Naive thymus-derived CD4-positive, alpha-beta T cell (primary cell): ENCODE measurements at regions not wholly inside any gene's neighbourhood (a gene's known extent, or its start where the extent isn't known, plus 50 kb on each side); places are given as distances from the start of the nearest gene placed in this dataset.

Source experiments
- ATAC-seq: fragments of 150-1000 bp; cut with Tn5 transposase; 2 replicates; pipeline ENCODE4 v1.10.0; 2021; ENCODE audit warnings: mild to moderate bottlenecking, moderate library complexity
- CTCF ChIA-PET: fragments of 350-600 bp; sonication (Branson Sonifier 250); formaldehyde crosslinking; loops from one replicate; lab custom pipeline; 2021; ENCODE audit warnings: antibody characterized with exemption; lab: Charles Lee
- POLR2A ChIA-PET: fragments of 350-600 bp; sonication (Branson Sonifier 250); formaldehyde crosslinking; loops from one replicate; lab custom pipeline; 2021; ENCODE audit warnings: antibody characterized with exemption, inconsistent platforms; lab: Charles Lee
- DNase-seq, 9 donors: peaks; one replicate each; pipeline versions ENCODE4 v3.0.0 to v3.0.0-alpha.2; 2020 to 2022; ENCODE audit warnings: mixed read lengths in 1 of 9
- H3K27ac ChIP-seq: one replicate; pipeline ENCODE4 v1.7.0; 2013; ENCODE audit warnings: mild to moderate bottlenecking, low read depth, low read length, moderate library complexity
- H3K27me3 ChIP-seq, 2 donors: one replicate each; pipeline ENCODE4 v1.7.0; 2013; ENCODE audit warnings: low read length in 2 of 2, mild to moderate bottlenecking in 2 of 2, moderate library complexity in 2 of 2; ENCODE audit not compliant: control insufficient read depth in 2 of 2, insufficient read depth in 2 of 2
- H3K36me3 ChIP-seq, 3 experiments: 1 replicate in 2 of 3; 2 replicates in 1 of 3; pipeline ENCODE4 v1.7.0; 2013; ENCODE audit warnings: low read length in 3 of 3, mild to moderate bottlenecking in 3 of 3, moderate library complexity in 1 of 3; ENCODE audit not compliant: insufficient read depth in 3 of 3, control insufficient read depth in 2 of 3
- H3K4me1 ChIP-seq, 2 donors: one replicate each; pipeline ENCODE4 v1.7.0; 2013; ENCODE audit warnings: low read length in 2 of 2, mild to moderate bottlenecking in 2 of 2, moderate library complexity in 1 of 2; ENCODE audit not compliant: control insufficient read depth in 2 of 2, insufficient read depth in 2 of 2
- H3K4me3 ChIP-seq: 2 replicates; pipeline ENCODE4 v1.7.0; 2013; ENCODE audit warnings: mild to moderate bottlenecking, low read length
- H3K9me3 ChIP-seq, 3 experiments: 1 replicate in 2 of 3; 2 replicates in 1 of 3; pipeline ENCODE4 v1.7.0; 2013; ENCODE audit warnings: low read length in 3 of 3; ENCODE audit not compliant: control insufficient read depth in 2 of 3
- H3K27ac Mint-ChIP-seq, 9 donors: one replicate each; pipeline ENCODE4 v1.8.0; 2020 to 2022; ENCODE audit warnings: mixed read lengths in 9 of 9, mild to moderate bottlenecking in 8 of 9, moderate library complexity in 5 of 9, inconsistent platforms in 2 of 9
- H3K27me3 Mint-ChIP-seq, 5 donors: one replicate each; pipeline ENCODE4 v1.8.0; 2021 to 2022; ENCODE audit warnings: mixed read lengths in 5 of 5, mild to moderate bottlenecking in 1 of 5
- H3K36me3 Mint-ChIP-seq, 5 donors: one replicate each; pipeline ENCODE4 v1.8.0; 2020 to 2022; ENCODE audit warnings: mixed read lengths in 5 of 5, mild to moderate bottlenecking in 3 of 5, inconsistent platforms in 1 of 5
- H3K4me1 Mint-ChIP-seq, 7 donors: one replicate each; pipeline ENCODE4 v1.8.0; 2020 to 2022; ENCODE audit warnings: mixed read lengths in 7 of 7, mild to moderate bottlenecking in 3 of 7, inconsistent platforms in 1 of 7
- H3K4me3 Mint-ChIP-seq, 10 donors: one replicate each; pipeline ENCODE4 v1.8.0; 2020 to 2022; ENCODE audit warnings: mild to moderate bottlenecking in 10 of 10, mixed read lengths in 10 of 10, moderate library complexity in 6 of 10, inconsistent platforms in 2 of 10
- H3K9me3 Mint-ChIP-seq, 11 donors: one replicate each; pipeline ENCODE4 v1.8.0; 2020 to 2022; ENCODE audit warnings: mixed read lengths in 11 of 11, mild to moderate bottlenecking in 4 of 11, inconsistent platforms in 1 of 11, moderate library complexity in 1 of 11
- intact Hi-C, 2 donors: fragments of 100-400 bp; cut with micrococcal nuclease; formaldehyde crosslinking; loops; one replicate each; pipeline ENCODE4 v1.15.1; 2023

DNA sequence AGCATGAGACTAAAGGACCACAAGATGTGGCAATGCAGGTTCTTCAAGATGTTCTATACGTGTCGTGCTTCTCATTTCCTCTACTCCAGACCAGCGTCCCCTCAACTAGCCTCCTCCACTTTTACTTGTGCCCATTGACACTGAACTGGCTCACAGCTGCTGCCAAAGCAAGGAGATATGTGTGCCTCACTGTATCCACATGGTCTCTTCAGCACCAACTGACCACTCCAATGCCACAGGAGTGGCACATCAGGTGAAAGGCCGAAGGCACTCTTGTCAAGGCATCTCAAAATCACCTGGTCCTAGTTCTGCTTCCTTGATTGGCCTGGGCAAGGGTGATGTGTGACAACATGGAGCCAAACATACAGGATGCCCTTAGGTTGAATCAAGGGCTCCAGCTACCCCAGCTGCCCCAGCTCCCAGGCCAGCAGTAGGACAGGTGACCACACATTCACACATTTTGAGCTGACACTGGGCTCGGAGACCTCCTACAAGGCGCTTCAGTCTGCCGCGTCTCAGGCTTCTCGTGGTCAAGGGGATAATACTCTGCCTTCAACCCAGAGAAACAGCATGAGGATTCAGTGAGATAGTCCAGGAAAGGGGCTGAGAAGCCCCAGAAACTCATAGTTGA is 205.2 kb upstream of the CDH4 start:
- DNase-seq: no peak
- no peak overlapping the region for H3K4me3 Mint-ChIP-seq
- intact Hi-C loops: no loop called here
- Histone ChIP-seq H3K27ac (no peak overlapping the region), H3K9me3 (no peaks in the 10 kb centered on the region), H3K27me3 (no peaks in the 10 kb centered on the region), H3K4me1 (no peaks in the 10 kb centered on the region), H3K4me3 (no peak overlapping the region), H3K36me3 (no peaks in the 10 kb centered on the region)
- no peak overlapping the region for H3K27ac Mint-ChIP-seq
- peaks cover 0 to 13% (median 0%) of the 10 kb centered on the region in 11 donors for H3K9me3 Mint-ChIP-seq
- ChIA-PET CTCF (no interaction called here), POLR2A (no interaction called here)
- no peak for ATAC-seq
- H3K36me3 Mint-ChIP-seq: no peaks in the 10 kb centered on the region
- no peaks in the 10 kb centered on the region for H3K4me1 Mint-ChIP-seq
- H3K27me3 Mint-ChIP-seq: peaks cover 0 to 6% (median 0%) of the 10 kb centered on the region in 5 donors

DNA sequence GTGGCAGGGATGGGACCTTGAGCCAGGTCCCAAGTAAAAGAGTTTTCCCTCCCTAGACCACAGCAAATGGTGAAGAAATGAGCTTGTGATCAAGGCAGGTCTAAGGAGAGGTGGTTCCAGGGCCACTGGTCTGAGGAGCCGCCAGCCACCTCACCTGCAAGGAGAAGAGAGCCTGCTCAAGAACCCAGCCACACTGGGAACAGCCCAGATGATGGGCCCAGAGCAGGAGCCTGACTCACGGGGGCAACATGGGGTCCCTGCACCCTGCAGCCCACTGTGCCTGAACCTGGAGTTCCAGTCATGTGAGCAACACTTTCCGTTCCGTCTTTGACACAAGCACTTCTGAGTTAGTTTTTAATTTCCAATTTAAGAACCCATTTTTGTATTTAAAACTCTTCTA is 204.5 kb upstream of the CDH4 start:
- DNase-seq: no peak
- POLR2A ChIA-PET: no interaction called here

DNA sequence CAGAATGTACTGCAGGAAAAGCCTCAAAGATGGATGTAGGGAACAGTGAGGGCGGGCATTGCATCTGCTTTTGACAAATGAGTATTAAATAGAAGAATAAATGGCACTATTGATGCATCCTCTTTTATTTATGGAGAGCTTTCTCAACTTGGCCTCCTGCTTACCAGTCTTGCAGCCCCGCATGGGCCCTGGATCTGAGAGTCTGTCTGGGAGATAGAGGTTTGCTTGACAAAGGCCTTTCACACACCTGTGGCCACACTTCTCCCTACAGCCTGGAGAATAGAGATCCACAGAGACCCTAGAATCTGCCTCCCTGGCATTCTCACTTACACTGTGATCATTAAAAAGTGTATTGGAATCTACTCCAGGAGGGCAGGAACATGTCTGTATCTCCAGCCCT is 203.8 kb upstream of the CDH4 start:
- Mint-ChIP-seq H3K27ac (no peak overlapping the region), H3K4me3 (no peak overlapping the region), H3K9me3 (peaks cover 0 to 8% (median 0%) of the 10 kb centered on the region in 11 donors), H3K36me3 (no peaks in the 10 kb centered on the region), H3K27me3 (peaks cover 0 to under 1% (median 0%) of the 10 kb centered on the region in 5 donors), H3K4me1 (no peaks in the 10 kb centered on the region)
- Histone ChIP-seq H3K27ac (no peak overlapping the region), H3K9me3 (no peaks in the 10 kb centered on the region), H3K27me3 (no peaks in the 10 kb centered on the region), H3K4me1 (no peaks in the 10 kb centered on the region), H3K36me3 (no peaks in the 10 kb centered on the region), H3K4me3 (no peak overlapping the region)
- DNase-seq (no peak), ATAC-seq (no peak)
- POLR2A ChIA-PET: no interaction called here
- intact Hi-C loops: no loop called here
- CTCF ChIA-PET: no interaction called here

More for the DNA sequence above, 204.5 kb upstream of the CDH4 start:
- H3K36me3 Mint-ChIP-seq: no peaks in the 10 kb centered on the region
- CTCF ChIA-PET: no interaction called here
- no peak overlapping the region for H3K27ac ChIP-seq
- no peaks in the 10 kb centered on the region for H3K4me1 Mint-ChIP-seq
- no peaks in the 10 kb centered on the region for H3K4me1 ChIP-seq
- H3K9me3 ChIP-seq: no peaks in the 10 kb centered on the region
- intact Hi-C loops: no loop called here
- H3K9me3 Mint-ChIP-seq: peaks cover 0 to 13% (median 0%) of the 10 kb centered on the region in 11 donors
- ATAC-seq: no peak
- no peak overlapping the region for H3K27ac Mint-ChIP-seq
- no peak overlapping the region for H3K4me3 Mint-ChIP-seq
- no peak overlapping the region for H3K4me3 ChIP-seq
- no peaks in the 10 kb centered on the region for H3K27me3 ChIP-seq
- H3K36me3 ChIP-seq: no peaks in the 10 kb centered on the region
- H3K27me3 Mint-ChIP-seq: peaks cover 0 to 6% (median 0%) of the 10 kb centered on the region in 5 donors

DNA sequence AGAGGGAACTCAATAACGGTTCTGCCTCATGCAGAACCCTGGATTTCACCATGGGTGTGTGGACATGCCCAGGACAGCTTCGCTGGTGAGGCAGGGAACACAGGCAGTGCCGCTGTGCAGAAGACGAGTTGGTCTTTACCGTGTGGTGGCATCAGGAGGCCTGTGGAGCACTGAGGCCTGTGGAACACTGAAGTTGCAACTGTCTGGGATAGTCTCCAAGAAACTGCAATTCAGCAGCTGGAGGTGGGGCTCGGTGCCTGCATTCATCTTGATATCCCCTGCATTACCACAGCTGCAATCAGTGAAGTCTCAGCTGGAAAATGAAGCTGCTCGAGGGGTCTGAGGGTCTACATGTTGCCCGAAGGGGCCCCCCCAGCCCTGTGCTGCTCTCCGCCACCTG is 202.4 kb upstream of the CDH4 start:
- CTCF ChIA-PET: no interaction called here
- Histone ChIP-seq H3K27me3 (no peaks in the 10 kb centered on the region), H3K9me3 (no peaks in the 10 kb centered on the region), H3K4me3 (no peak overlapping the region), H3K27ac (no peak overlapping the region), H3K4me1 (no peaks in the 10 kb centered on the region), H3K36me3 (no peaks in the 10 kb centered on the region)
- ATAC-seq (no peak), DNase-seq (no peak)
- Mint-ChIP-seq H3K9me3 (peaks cover 0 to 8% (median 0%) of the 10 kb centered on the region in 11 donors), H3K4me3 (no peak overlapping the region), H3K27ac (no peak overlapping the region), H3K27me3 (peaks cover 0 to 6% (median 0%) of the 10 kb centered on the region in 5 donors), H3K4me1 (no peaks in the 10 kb centered on the region), H3K36me3 (no peaks in the 10 kb centered on the region)
- POLR2A ChIA-PET: interaction anchor here (0.6 kb wide), 1 partner anchor 37 kb away, joined by 3 read pairs; no protein-coding TSS in a partner anchor
- intact Hi-C loops: no loop called here

DNA sequence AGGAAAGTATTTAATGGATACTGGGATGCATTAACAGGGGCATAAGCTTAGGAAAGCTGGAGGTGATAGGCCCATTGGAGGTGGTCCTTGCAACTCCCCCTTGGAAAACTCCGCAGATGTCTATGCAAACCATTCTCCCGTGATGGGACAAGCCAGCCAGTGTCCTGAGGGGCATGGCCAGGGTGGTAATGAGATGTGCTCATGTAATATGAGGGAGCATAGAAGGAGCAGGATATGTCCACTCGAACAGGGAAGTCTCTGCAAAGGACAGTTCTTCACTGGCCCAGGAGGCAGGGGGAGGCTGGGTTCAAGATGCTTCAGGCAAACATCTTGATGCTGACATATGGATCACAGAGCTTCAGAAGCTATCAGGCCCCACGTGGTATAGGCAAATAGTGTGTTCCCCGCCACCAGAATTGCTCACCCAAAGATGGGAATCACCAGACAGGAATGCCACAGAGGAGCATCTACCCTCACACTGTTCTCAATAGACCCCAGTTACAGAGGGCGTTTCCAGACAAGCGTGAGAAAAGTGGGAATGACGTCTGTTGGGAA is 201.6 kb upstream of the CDH4 start:
- no peak for DNase-seq
- CTCF ChIA-PET: no interaction called here
- Histone ChIP-seq H3K9me3 (no peaks in the 10 kb centered on the region), H3K36me3 (no peaks in the 10 kb centered on the region), H3K27me3 (no peaks in the 10 kb centered on the region), H3K4me3 (no peak overlapping the region), H3K4me1 (no peaks in the 10 kb centered on the region), H3K27ac (no peak overlapping the region)
- POLR2A ChIA-PET: no interaction called here
- H3K27me3 Mint-ChIP-seq: peaks cover 0 to 6% (median 0%) of the 10 kb centered on the region in 5 donors
- H3K4me3 Mint-ChIP-seq: no peak overlapping the region
- ATAC-seq: no peak
- intact Hi-C loops: no loop called here
- H3K4me1 Mint-ChIP-seq: no peaks in the 10 kb centered on the region
- no peak overlapping the region for H3K27ac Mint-ChIP-seq
- no peaks in the 10 kb centered on the region for H3K36me3 Mint-ChIP-seq
- peaks cover 0 to 8% (median 0%) of the 10 kb centered on the region in 11 donors for H3K9me3 Mint-ChIP-seq

DNA sequence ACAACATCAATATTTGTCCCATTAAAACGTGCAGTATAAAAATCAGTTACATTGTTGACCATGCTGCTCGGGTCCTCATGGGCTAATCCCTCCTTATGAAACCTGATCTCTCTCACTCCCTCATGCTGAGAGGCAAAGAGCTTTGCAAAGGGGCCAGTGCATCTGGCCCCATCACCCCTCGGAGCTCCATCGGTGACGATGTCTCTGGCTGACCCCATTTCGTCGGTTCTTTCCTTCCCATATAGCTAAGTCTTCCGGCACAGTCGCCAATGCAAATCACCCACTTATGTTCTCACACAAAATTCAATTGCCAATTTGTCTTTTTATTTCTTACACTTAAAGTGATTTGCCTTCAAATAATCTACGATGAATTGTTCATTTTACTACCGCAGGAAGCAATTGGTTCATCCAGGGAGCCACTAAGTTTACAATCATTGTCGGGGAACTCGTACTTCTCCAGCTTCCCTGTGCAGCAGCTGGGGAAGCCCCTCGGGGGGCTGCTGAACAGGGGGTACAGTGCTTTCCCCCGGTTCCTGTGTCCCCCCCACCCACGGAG is 199.8 kb upstream of the CDH4 start:
- H3K4me1 Mint-ChIP-seq: no peaks in the 10 kb centered on the region
- Histone ChIP-seq H3K36me3 (no peaks in the 10 kb centered on the region), H3K4me1 (no peaks in the 10 kb centered on the region), H3K9me3 (no peaks in the 10 kb centered on the region), H3K27ac (no peak overlapping the region), H3K4me3 (no peak overlapping the region), H3K27me3 (no peaks in the 10 kb centered on the region)
- CTCF ChIA-PET: no interaction called here
- ATAC-seq: no peak
- POLR2A ChIA-PET: no interaction called here
- peaks cover 0 to 5% (median 0%) of the 10 kb centered on the region in 11 donors for H3K9me3 Mint-ChIP-seq
- peaks cover 0 to 6% (median 0%) of the 10 kb centered on the region in 5 donors for H3K27me3 Mint-ChIP-seq
- H3K36me3 Mint-ChIP-seq: no peaks in the 10 kb centered on the region
- no peak overlapping the region for H3K27ac Mint-ChIP-seq
- intact Hi-C loops: no loop called here
- H3K4me3 Mint-ChIP-seq: no peak overlapping the region
- DNase-seq: no peak
